Astrocyte (in vitro differentiated cells and primary cell): ENCODE measurements at regions not wholly inside any gene's neighbourhood (a gene's known extent, or its start where the extent isn't known, plus 50 kb on each side); places are given as distances from the start of the nearest gene placed in this dataset.

Experiments
- DNase-seq: peaks from one replicate; pipeline ENCODE4 v3.0.0-alpha.2; 2010; ENCODE audit warnings: low read depth
- FAIRE-seq: peaks from 2 replicates; lab custom pipeline; 2011; peaks lifted over from hg19 to GRCh38; lab: Jason Lieb, UNC
- H2AFZ ChIP-seq: 2 replicates; pipeline ENCODE4 v1.6.0; 2012; ENCODE audit warnings: low read depth, low read length, inconsistent platforms
- H3K27ac ChIP-seq: 2 replicates; pipeline ENCODE4 v1.5.1; 2011; ENCODE audit warnings: low read depth, low read length, inconsistent platforms
- H3K27me3 ChIP-seq: 2 replicates; pipeline ENCODE4 v1.6.0; 2011; ENCODE audit warnings: low read length, inconsistent platforms; ENCODE audit not compliant: insufficient read depth
- H3K36me3 ChIP-seq: 2 replicates; pipeline ENCODE4 v1.5.1; 2011; ENCODE audit warnings: low read length, inconsistent platforms; ENCODE audit not compliant: insufficient read depth
- H3K4me1 ChIP-seq: 2 replicates; pipeline ENCODE4 v1.5.1; 2011; ENCODE audit warnings: low read length, inconsistent platforms; ENCODE audit not compliant: insufficient read depth
- H3K4me2 ChIP-seq: 2 replicates; pipeline ENCODE4 v1.6.0; 2012; ENCODE audit warnings: low read length, inconsistent platforms
- H3K4me3 ChIP-seq: 2 replicates; pipeline ENCODE4 v1.5.1; 2011; ENCODE audit warnings: low read depth, mild to moderate bottlenecking, low read length, inconsistent platforms; ENCODE audit not compliant: insufficient read depth
- H3K79me2 ChIP-seq: 2 replicates; pipeline ENCODE4 v1.6.0; 2012; ENCODE audit warnings: mild to moderate bottlenecking, low read length, inconsistent platforms; ENCODE audit not compliant: insufficient read depth
- H3K9ac ChIP-seq: 2 replicates; pipeline ENCODE4 v1.6.0; 2012; ENCODE audit warnings: mild to moderate bottlenecking, low read length, inconsistent platforms
- H3K9me3 ChIP-seq: 2 replicates; pipeline ENCODE4 v1.5.1; 2012; ENCODE audit warnings: low read depth, mild to moderate bottlenecking, low read length, inconsistent platforms; ENCODE audit not compliant: insufficient read depth
- H4K20me1 ChIP-seq: 2 replicates; pipeline ENCODE4 v1.6.0; 2012; ENCODE audit warnings: low read length, inconsistent platforms; ENCODE audit not compliant: insufficient read depth
- H3K27ac Mint-ChIP-seq: one replicate; pipeline ENCODE4 v1.8.0; 2021; ENCODE audit warnings: mild to moderate bottlenecking, mixed read lengths; ENCODE audit not compliant: unreplicated experiment
- H3K27me3 Mint-ChIP-seq: one replicate; pipeline ENCODE4 v1.8.0; 2021; ENCODE audit warnings: low read depth, mixed read lengths; ENCODE audit not compliant: unreplicated experiment
- H3K36me3 Mint-ChIP-seq: one replicate; pipeline ENCODE4 v1.8.0; 2021; ENCODE audit warnings: low read depth, mixed read lengths; ENCODE audit not compliant: unreplicated experiment
- H3K4me1 Mint-ChIP-seq: one replicate; pipeline ENCODE4 v1.8.0; 2021; ENCODE audit warnings: low read depth, mixed read lengths; ENCODE audit not compliant: unreplicated experiment
- H3K4me3 Mint-ChIP-seq: one replicate; pipeline ENCODE4 v1.8.0; 2021; ENCODE audit warnings: mild to moderate bottlenecking, moderate library complexity, mixed read lengths; ENCODE audit not compliant: unreplicated experiment
- H3K9me3 Mint-ChIP-seq: one replicate; pipeline ENCODE4 v1.8.0; 2021; ENCODE audit warnings: mild to moderate bottlenecking, mixed read lengths; ENCODE audit not compliant: unreplicated experiment
- EZH2 ChIP-seq: IDR thresholded peaks from 2 replicates; pipeline ENCODE4 v1.6.1; 2012; ENCODE audit warnings: mild to moderate bottlenecking, low read length, inconsistent platforms; ENCODE audit not compliant: insufficient read depth
- TF ChIP-seq, protein P1 (sequence below): IDR thresholded peaks from 2 replicates; pipeline ENCODE4 v1.5.1; 2011; ENCODE audit warnings: low read depth, mild to moderate bottlenecking, inconsistent platforms, low read length, moderate library complexity; ENCODE audit not compliant: insufficient read depth

DNA sequence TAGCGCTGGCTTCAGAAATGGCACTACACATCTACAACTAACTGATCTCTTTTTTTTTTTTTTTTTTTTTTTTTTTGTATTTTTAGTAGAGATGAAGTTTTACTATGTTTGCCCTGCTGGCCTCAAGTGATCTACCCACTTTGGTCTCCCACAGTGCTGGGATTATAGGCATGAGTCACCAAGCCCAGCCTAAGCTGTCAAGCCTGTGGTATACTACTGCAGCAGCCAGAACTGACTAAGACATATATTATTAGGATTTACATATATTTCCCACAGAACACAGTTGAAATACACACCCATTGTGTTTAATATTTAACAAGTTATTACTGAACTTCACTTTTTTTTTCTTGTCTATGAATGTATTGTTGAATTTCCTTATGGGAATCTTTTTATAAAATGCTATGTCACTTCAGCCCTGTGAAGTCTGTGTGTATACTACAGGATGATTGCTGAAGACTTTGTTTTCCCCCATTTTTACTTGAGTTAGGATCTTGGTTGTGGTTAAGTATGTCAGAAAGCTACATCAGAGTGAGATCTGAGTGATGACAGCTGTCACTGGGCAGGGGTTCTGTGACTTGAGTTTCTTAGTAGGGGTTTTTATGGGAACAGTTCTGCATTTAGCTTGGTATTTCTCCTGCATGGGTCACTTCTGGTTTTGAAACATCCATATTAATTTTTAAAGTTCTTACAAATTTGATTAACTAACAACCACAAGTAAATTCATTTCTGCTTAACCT lies 481.5 kb downstream of the CDY2B start:
- no peaks in the 10 kb centered on the region for H3K9me3 ChIP-seq
- no peak overlapping the region for H3K27ac ChIP-seq
- H3K4me3 Mint-ChIP-seq = no peak overlapping the region
- H3K79me2 ChIP-seq = no peaks in the 10 kb centered on the region
- TF ChIP-seq, protein P1, sequence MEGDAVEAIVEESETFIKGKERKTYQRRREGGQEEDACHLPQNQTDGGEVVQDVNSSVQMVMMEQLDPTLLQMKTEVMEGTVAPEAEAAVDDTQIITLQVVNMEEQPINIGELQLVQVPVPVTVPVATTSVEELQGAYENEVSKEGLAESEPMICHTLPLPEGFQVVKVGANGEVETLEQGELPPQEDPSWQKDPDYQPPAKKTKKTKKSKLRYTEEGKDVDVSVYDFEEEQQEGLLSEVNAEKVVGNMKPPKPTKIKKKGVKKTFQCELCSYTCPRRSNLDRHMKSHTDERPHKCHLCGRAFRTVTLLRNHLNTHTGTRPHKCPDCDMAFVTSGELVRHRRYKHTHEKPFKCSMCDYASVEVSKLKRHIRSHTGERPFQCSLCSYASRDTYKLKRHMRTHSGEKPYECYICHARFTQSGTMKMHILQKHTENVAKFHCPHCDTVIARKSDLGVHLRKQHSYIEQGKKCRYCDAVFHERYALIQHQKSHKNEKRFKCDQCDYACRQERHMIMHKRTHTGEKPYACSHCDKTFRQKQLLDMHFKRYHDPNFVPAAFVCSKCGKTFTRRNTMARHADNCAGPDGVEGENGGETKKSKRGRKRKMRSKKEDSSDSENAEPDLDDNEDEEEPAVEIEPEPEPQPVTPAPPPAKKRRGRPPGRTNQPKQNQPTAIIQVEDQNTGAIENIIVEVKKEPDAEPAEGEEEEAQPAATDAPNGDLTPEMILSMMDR = no peak
- TF ChIP-seq EZH2 = no peak
- H3K27ac Mint-ChIP-seq = peak overlapping the region; percentile 81
- H2AFZ ChIP-seq = no peak overlapping the region
- no peaks in the 10 kb centered on the region for H4K20me1 ChIP-seq
- H3K36me3 Mint-ChIP-seq = no peaks in the 10 kb centered on the region
- H3K4me1 Mint-ChIP-seq = peaks cover 7% of the 10 kb centered on the region
- no peaks in the 10 kb centered on the region for H3K4me1 ChIP-seq
- H3K27me3 Mint-ChIP-seq = no peaks in the 10 kb centered on the region
- H3K36me3 ChIP-seq = no peaks in the 10 kb centered on the region
- H3K9ac ChIP-seq = no peak overlapping the region
- no peaks in the 10 kb centered on the region for H3K9me3 Mint-ChIP-seq
- FAIRE-seq (no peak), DNase-seq (no peak)
- H3K4me2 ChIP-seq = no peak overlapping the region
- no peaks in the 10 kb centered on the region for H3K27me3 ChIP-seq
- H3K4me3 ChIP-seq = no peak overlapping the region

DNA sequence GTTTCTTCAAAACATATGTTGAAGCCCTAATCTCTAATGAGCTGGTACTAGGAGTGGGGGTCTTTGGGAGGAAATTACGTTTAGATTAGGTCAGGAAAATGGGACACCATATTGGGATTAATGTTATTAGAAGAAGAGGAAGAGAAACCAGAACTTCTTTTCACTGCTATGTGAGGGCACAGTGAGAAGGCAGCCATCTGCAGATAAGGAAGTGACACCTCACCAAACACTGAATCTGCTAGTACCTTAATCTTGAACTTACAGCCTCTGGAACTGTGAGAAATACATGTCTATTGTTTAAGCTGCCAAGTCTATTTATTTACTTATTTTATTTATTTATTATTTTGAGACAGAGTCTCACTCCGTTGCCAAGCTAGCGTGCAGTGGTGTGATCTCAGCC lies 482.4 kb downstream of the CDY2B start:
- Mint-ChIP-seq H3K4me1 (peaks cover 7% of the 10 kb centered on the region), H3K9me3 (no peaks in the 10 kb centered on the region), H3K27ac (no peak overlapping the region), H3K36me3 (no peaks in the 10 kb centered on the region), H3K4me3 (no peak overlapping the region), H3K27me3 (no peaks in the 10 kb centered on the region)
- no peak overlapping the region for H3K9ac ChIP-seq
- H3K4me3 ChIP-seq = no peak overlapping the region
- H3K4me1 ChIP-seq = no peaks in the 10 kb centered on the region
- no peaks in the 10 kb centered on the region for H3K79me2 ChIP-seq
- no peaks in the 10 kb centered on the region for H3K36me3 ChIP-seq
- DNase-seq (no peak), FAIRE-seq (no peak)
- no peaks in the 10 kb centered on the region for H3K27me3 ChIP-seq
- no peaks in the 10 kb centered on the region for H3K9me3 ChIP-seq
- TF ChIP-seq, protein P1 = no peak
- no peak for TF ChIP-seq EZH2
- H3K27ac ChIP-seq = no peak overlapping the region
- H2AFZ ChIP-seq = no peak overlapping the region
- no peak overlapping the region for H3K4me2 ChIP-seq
- no peaks in the 10 kb centered on the region for H4K20me1 ChIP-seq

DNA sequence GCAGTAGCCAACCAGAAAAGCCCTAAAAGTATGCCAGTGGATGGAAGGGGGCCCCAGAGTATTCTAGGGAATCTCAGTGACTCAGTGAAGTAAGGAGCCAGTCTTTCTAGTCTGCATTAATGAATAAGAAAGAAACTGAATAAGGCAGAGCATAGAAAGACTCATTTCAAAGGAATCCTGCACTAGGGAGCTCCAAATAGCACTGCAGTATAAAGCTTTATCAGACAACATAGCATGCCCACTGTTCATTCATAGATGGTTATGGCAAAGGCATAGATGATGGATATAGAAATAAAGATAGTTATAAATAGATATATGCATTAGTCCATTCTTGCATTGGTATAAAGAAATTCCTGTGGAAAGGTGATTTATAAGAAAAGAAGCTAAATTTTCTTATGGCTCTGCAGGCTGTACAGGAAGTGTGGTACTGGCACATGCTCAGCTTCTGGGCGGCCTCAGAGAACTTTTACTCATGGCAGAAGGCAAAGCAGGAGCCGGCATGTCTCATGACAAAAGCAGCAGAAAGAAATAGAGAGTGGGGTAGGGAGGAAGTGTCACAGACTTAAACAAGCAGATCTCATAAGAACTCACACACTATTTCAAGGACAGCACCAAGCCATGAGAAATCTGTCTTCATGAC lies 498.5 kb downstream of the CDY2B start:
- no peaks in the 10 kb centered on the region for H3K9me3 Mint-ChIP-seq
- no peaks in the 10 kb centered on the region for H3K36me3 ChIP-seq
- H3K4me1 Mint-ChIP-seq = peaks cover 6% of the 10 kb centered on the region
- H3K36me3 Mint-ChIP-seq = no peaks in the 10 kb centered on the region
- no peak overlapping the region for H3K4me2 ChIP-seq
- no peaks in the 10 kb centered on the region for H3K27me3 ChIP-seq
- H3K27ac ChIP-seq = no peak overlapping the region
- FAIRE-seq = no peak
- H2AFZ ChIP-seq = no peak overlapping the region
- H3K27ac Mint-ChIP-seq = peak overlapping the region; percentile 91
- H3K27me3 Mint-ChIP-seq = no peaks in the 10 kb centered on the region
- no peak overlapping the region for H3K4me3 ChIP-seq
- no peak overlapping the region for H3K9ac ChIP-seq
- no peak for DNase-seq
- H3K4me3 Mint-ChIP-seq = no peak overlapping the region
- no peaks in the 10 kb centered on the region for H3K4me1 ChIP-seq
- H3K79me2 ChIP-seq = no peaks in the 10 kb centered on the region
- no peaks in the 10 kb centered on the region for H3K9me3 ChIP-seq
- TF ChIP-seq, protein P1 = no peak
- H4K20me1 ChIP-seq = no peaks in the 10 kb centered on the region
